ENCODE measurements at regions not wholly inside any gene's neighbourhood (a gene's known extent, or its start where the extent isn't known, plus 50 kb on each side); places are given as distances from the start of the nearest gene placed in this dataset.

DNA sequence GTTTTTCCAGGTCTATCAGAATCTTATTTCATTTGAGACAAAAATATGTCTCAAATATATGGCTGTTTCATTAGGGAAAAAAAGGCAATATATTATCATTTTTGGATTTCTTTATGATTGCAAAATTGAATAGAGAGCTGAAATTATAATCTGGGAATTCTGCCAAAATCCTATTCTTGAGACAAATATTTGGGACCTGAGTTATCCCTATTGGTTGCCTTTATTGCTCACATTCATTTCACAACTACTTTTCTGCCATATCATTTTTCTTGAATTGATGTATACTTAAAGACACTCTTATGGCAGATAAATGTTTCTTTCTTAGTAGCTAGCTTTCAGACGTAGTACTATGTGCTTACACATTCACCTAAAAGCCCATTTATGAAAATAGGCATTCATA is 241.6 kb upstream of the NOVA1 start:
- no peak for TF ChIP-seq NFRKB (IDR thresholded peaks at IDR 0.05)
- TF ChIP-seq TARDBP (IDR thresholded peaks at IDR 0.05): no peak
- TF ChIP-seq FOXK2 (IDR thresholded peaks at IDR 0.05): no peak
- no peak for TF ChIP-seq L3MBTL2 (conservative IDR thresholded peaks at IDR 0.05)
- TF ChIP-seq ELF4 (IDR thresholded peaks at IDR 0.05): no peak

Data from HEK293T (cell line).